Lower leg skin (tissue), 3 donors: ENCODE measurements at regions not wholly inside any gene's neighbourhood (a gene's known extent, or its start where the extent isn't known, plus 50 kb on each side); places are given as distances from the start of the nearest gene placed in this dataset.

Experiments used
- CTCF ChIP-seq, 3 donors: fragments of 450-650 bp; IDR thresholded peaks; one replicate each; pipeline ENCODE4 v1.5.1; 2016; ENCODE audit warnings: antibody characterized with exemption in 3 of 3, mild to moderate bottlenecking in 3 of 3, moderate library complexity in 2 of 3
- POLR2A ChIP-seq, 2 donors: fragments of 450-650 bp; IDR thresholded peaks; one replicate each; pipeline ENCODE4 v1.6.1; 2016 to 2017; ENCODE audit warnings: antibody characterized with exemption in 2 of 2, mild to moderate bottlenecking in 1 of 2, moderate library complexity in 1 of 2

GRCh38 chr1:78223417-78224215 is 177.8 kb downstream of the GIPC2 start:
- no peak for TF ChIP-seq POLR2A (IDR thresholded peaks at IDR 0.05)
- TF ChIP-seq CTCF (IDR thresholded peaks at IDR 0.05), result no peak
